ENCODE measurements at regions not wholly inside any gene's neighbourhood (a gene's known extent, or its start where the extent isn't known, plus 50 kb on each side); places are given as distances from the start of the nearest gene placed in this dataset.

- DNase-seq (ENCODE audit: extremely low spot score, unreplicated experiment), result no peak
- Mint-ChIP-seq H3K4me1 (ENCODE audit: unreplicated experiment) (no peaks in the 10 kb centered on the region), H3K27me3 (peaks cover 5% of the 10 kb centered on the region), H3K27ac (no peak overlapping the region), H3K4me3 (no peak overlapping the region), H3K9me3 (no peaks in the 10 kb centered on the region), H3K36me3 (no peaks in the 10 kb centered on the region)
- no peak for TF ChIP-seq CTCF (conservative IDR thresholded peaks at IDR 0.05)
Observed at GRCh38 chr15:31727612-31728011, 302.7 kb upstream of the CHRNA7 start.

GRCh38 chr15:31732726-31733125 lies 297.6 kb upstream of the CHRNA7 start:
- H3K27ac Mint-ChIP-seq, result no peak overlapping the region
- no peaks in the 10 kb centered on the region for H3K36me3 Mint-ChIP-seq
- H3K4me3 Mint-ChIP-seq, result no peak overlapping the region
- H3K9me3 Mint-ChIP-seq, result no peaks in the 10 kb centered on the region
- peaks cover 5% of the 10 kb centered on the region for H3K27me3 Mint-ChIP-seq
- H3K4me1 Mint-ChIP-seq (ENCODE audit: unreplicated experiment), result no peaks in the 10 kb centered on the region
- DNase-seq (ENCODE audit: extremely low spot score, unreplicated experiment), result no peak
- TF ChIP-seq CTCF (conservative IDR thresholded peaks at IDR 0.05), result no peak

GRCh38 chr15:31733424-31733823 lies 296.9 kb upstream of the CHRNA7 start:
- no peaks in the 10 kb centered on the region for H3K9me3 Mint-ChIP-seq
- H3K36me3 Mint-ChIP-seq, result no peaks in the 10 kb centered on the region
- no peak overlapping the region for H3K27ac Mint-ChIP-seq
- DNase-seq (ENCODE audit: extremely low spot score, unreplicated experiment), result no peak
- TF ChIP-seq CTCF (conservative IDR thresholded peaks at IDR 0.05), result no peak
- no peaks in the 10 kb centered on the region for H3K4me1 Mint-ChIP-seq (ENCODE audit: unreplicated experiment)
- H3K27me3 Mint-ChIP-seq, result peaks cover 3% of the 10 kb centered on the region
- no peak overlapping the region for H3K4me3 Mint-ChIP-seq

GRCh38 chr15:31740203-31740602 lies 290.1 kb upstream of the CHRNA7 start:
- Mint-ChIP-seq H3K27me3 (no peaks in the 10 kb centered on the region), H3K4me1 (ENCODE audit: unreplicated experiment) (no peaks in the 10 kb centered on the region), H3K4me3 (no peak overlapping the region), H3K36me3 (peaks cover 3% of the 10 kb centered on the region), H3K9me3 (peaks cover 5% of the 10 kb centered on the region), H3K27ac (no peak overlapping the region)
- DNase-seq (ENCODE audit: extremely low spot score, unreplicated experiment), result no peak
- no peak for TF ChIP-seq CTCF (conservative IDR thresholded peaks at IDR 0.05)

- DNase-seq (ENCODE audit: extremely low spot score, unreplicated experiment), result no peak
- Mint-ChIP-seq H3K27me3 (no peaks in the 10 kb centered on the region), H3K9me3 (peaks cover 5% of the 10 kb centered on the region), H3K36me3 (peaks cover 3% of the 10 kb centered on the region), H3K4me3 (no peak overlapping the region), H3K27ac (no peak overlapping the region), H3K4me1 (ENCODE audit: unreplicated experiment) (no peaks in the 10 kb centered on the region)
- no peak for TF ChIP-seq CTCF (conservative IDR thresholded peaks at IDR 0.05)
Observed at GRCh38 chr15:31745841-31746240, 284.5 kb upstream of the CHRNA7 start.

Measured in type B pancreatic cell (in vitro differentiated cells).